B cell (primary cell): ENCODE measurements at regions not wholly inside any gene's neighbourhood (a gene's known extent, or its start where the extent isn't known, plus 50 kb on each side); places are given as distances from the start of the nearest gene placed in this dataset.

ENCODE experiments used
- ATAC-seq: fragments of 200-7000 bp; cut with Tn5 transposase; one replicate; pipeline ENCODE4 v1.10.0; 2021; ENCODE audit warnings: low read depth, mild to moderate bottlenecking, moderate number of reproducible peaks, moderate library complexity
- CTCF ChIA-PET: fragments of 350-600 bp; sonication (Branson Sonifier 250); formaldehyde crosslinking; loops from one replicate; lab custom pipeline; 2021; ENCODE audit warnings: antibody characterized with exemption, inconsistent platforms; lab: Charles Lee
- POLR2A ChIA-PET: fragments of 350-600 bp; sonication (Branson Sonifier 250); formaldehyde crosslinking; loops from one replicate; lab custom pipeline; 2021; ENCODE audit warnings: antibody characterized with exemption; lab: Charles Lee
- DNase-seq: peaks from one replicate; pipeline ENCODE4 v3.0.0; 2013
- H2AFZ ChIP-seq: 2 replicates; pipeline ENCODE4 v1.6.1; 2012; ENCODE audit warnings: mild to moderate bottlenecking, low read depth, low read length; ENCODE audit not compliant: insufficient read depth, poor library complexity, severe bottlenecking
- H3K27ac ChIP-seq, 2 donors: 1 replicate in 1 of 2; 2 replicates in 1 of 2; pipeline ENCODE4 v1.5.1; 2012 to 2013; ENCODE audit warnings: low read length in 2 of 2, mild to moderate bottlenecking in 2 of 2, moderate library complexity in 1 of 2
- H3K27me3 ChIP-seq, 4 experiments: fragments of 200-600 bp in 1 of 4; sonication (generic) in 1 of 4; replicated peaks in 1 of 4; 1 replicate in 2 of 4; 2 replicates in 2 of 4; pipeline versions ENCODE4 v1.6.1 to v1.7.0; 2013 to 2016; ENCODE audit warnings: low read length in 3 of 4, mild to moderate bottlenecking in 2 of 4, mixed read lengths in 1 of 4, moderate library complexity in 1 of 4; ENCODE audit not compliant: insufficient read depth in 4 of 4, control insufficient read depth in 3 of 4; ENCODE audit errors: control extremely low read depth in 1 of 4
- H3K36me3 ChIP-seq, 2 experiments: replicated peaks in 1 of 2; 1 replicate in 1 of 2; 2 replicates in 1 of 2; pipeline versions ENCODE4 v1.6.1 to v1.7.1; 2013; ENCODE audit warnings: low read length in 1 of 2; ENCODE audit not compliant: insufficient read depth in 2 of 2, control insufficient read depth in 1 of 2; ENCODE audit errors: control extremely low read depth in 1 of 2, extremely low read depth in 1 of 2
- H3K4me1 ChIP-seq, 2 donors: fragments of 200-600 bp in 1 of 2; sonication (generic) in 1 of 2; 1 replicate in 1 of 2; 2 replicates in 1 of 2; pipeline versions ENCODE4 v1.5.1 to v1.6.1; 2013 to 2017; ENCODE audit warnings: low read length in 2 of 2; ENCODE audit not compliant: control insufficient read depth in 2 of 2, insufficient read depth in 2 of 2
- H3K4me2 ChIP-seq: replicated peaks from 2 replicates; pipeline ENCODE3; 2012; ENCODE audit warnings: mild to moderate bottlenecking, low read depth, low read length; ENCODE audit not compliant: poor library complexity, severe bottlenecking
- H3K4me3 ChIP-seq, 5 experiments: fragments of 200-600 bp in 1 of 5; sonication (generic) in 1 of 5; 1 replicate in 3 of 5; 2 replicates in 2 of 5; pipeline versions ENCODE4 v1.5.1 to v1.7.0; 2011 to 2016; ENCODE audit warnings: low read length in 4 of 5, mild to moderate bottlenecking in 4 of 5, low read depth in 2 of 5, control low read depth in 1 of 5, moderate library complexity in 1 of 5; ENCODE audit not compliant: insufficient read depth in 1 of 5; ENCODE audit errors: control extremely low read depth in 1 of 5, extremely low read depth in 1 of 5
- H3K79me2 ChIP-seq: fragments of 200-600 bp; sonication (generic); one replicate; pipeline ENCODE4 v1.6.0; 2016; ENCODE audit warnings: low read length; ENCODE audit not compliant: control insufficient read depth, insufficient read depth
- H3K9ac ChIP-seq: fragments of 200-600 bp; sonication (generic); 2 replicates; pipeline ENCODE4 v1.6.1; 2017; ENCODE audit warnings: mild to moderate bottlenecking, low read length, moderate library complexity
- H3K9me3 ChIP-seq, 3 donors: one replicate each; pipeline versions ENCODE4 v1.6.1 to v1.7.1; 2013; ENCODE audit warnings: low read length in 2 of 3; ENCODE audit not compliant: control insufficient read depth in 2 of 3, insufficient read depth in 1 of 3; ENCODE audit errors: control extremely low read depth in 1 of 3
- H4K20me1 ChIP-seq: 2 replicates; pipeline ENCODE4 v1.6.0; 2012; ENCODE audit warnings: mild to moderate bottlenecking, low read length; ENCODE audit not compliant: insufficient read depth, control insufficient read depth, poor library complexity, severe bottlenecking
- H3K27ac Mint-ChIP-seq: one replicate; pipeline ENCODE4 v1.8.0; 2021; ENCODE audit warnings: mixed read lengths
- H3K27me3 Mint-ChIP-seq: one replicate; pipeline ENCODE4 v1.8.0; 2021; ENCODE audit warnings: mixed read lengths
- H3K4me1 Mint-ChIP-seq: one replicate; pipeline ENCODE4 v1.8.0; 2021; ENCODE audit warnings: mixed read lengths
- H3K4me3 Mint-ChIP-seq: one replicate; pipeline ENCODE4 v1.8.0; 2021; ENCODE audit warnings: mixed read lengths
- H3K9me3 Mint-ChIP-seq: one replicate; pipeline ENCODE4 v1.8.0; 2022; ENCODE audit warnings: mixed read lengths; ENCODE audit not compliant: insufficient read depth
- EZH2 ChIP-seq: IDR thresholded peaks from 2 replicates; pipeline ENCODE4 v1.6.1; 2012; ENCODE audit warnings: borderline replicate concordance, low read depth, mild to moderate bottlenecking, moderate library complexity, low read length; ENCODE audit not compliant: insufficient read depth, poor library complexity, severe bottlenecking
- WGBS: methylation state at CpG from one replicate; pipeline ENCODE4 v1.1.5; 2013; ENCODE audit warnings: missing lambda C conversion rate; ENCODE audit not compliant: insufficient coverage; 5-methylcytosine and 5-hydroxymethylcytosine counted together
- intact Hi-C: fragments of 100-400 bp; cut with micrococcal nuclease; formaldehyde crosslinking; loops from one replicate; pipeline ENCODE4 v1.10.0; 2022
- TF ChIP-seq, protein P1 (sequence below): fragments of 200-600 bp; IDR thresholded peaks from one replicate; pipeline ENCODE4 v1.8.0; 2022; ENCODE audit warnings: antibody characterized with exemption, mild to moderate bottlenecking

DNA sequence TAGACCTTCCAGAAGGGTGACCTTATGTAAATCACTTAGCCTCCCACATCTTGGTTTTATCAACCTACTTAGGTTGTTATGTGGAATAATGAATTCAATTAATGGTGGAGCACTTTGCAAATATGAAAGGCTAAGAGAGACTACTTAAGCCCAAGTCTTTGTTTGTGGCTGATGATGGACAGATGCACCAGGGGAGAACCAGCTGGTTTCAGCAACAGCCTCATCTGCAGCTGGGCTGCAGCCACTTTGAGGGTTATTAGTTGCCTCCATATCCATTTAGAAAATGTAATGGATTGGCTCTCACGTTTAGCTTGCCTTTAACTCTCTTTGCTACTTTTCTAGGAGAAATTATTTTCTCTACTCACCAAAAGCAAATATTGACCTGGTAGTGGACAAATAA is 146.6 kb downstream of the ESM1 start:
- H3K4me1 Mint-ChIP-seq, result peaks cover 27% of the 10 kb centered on the region
- POLR2A ChIA-PET, result no interaction called here
- no peaks in the 10 kb centered on the region for H4K20me1 ChIP-seq
- no peaks in the 10 kb centered on the region for H3K36me3 ChIP-seq
- intact Hi-C loops, result no loop called here
- peaks cover 8 to 11% of the 10 kb centered on the region in 2 donors for H3K4me1 ChIP-seq
- no peak for TF ChIP-seq EZH2
- TF ChIP-seq, protein P1, sequence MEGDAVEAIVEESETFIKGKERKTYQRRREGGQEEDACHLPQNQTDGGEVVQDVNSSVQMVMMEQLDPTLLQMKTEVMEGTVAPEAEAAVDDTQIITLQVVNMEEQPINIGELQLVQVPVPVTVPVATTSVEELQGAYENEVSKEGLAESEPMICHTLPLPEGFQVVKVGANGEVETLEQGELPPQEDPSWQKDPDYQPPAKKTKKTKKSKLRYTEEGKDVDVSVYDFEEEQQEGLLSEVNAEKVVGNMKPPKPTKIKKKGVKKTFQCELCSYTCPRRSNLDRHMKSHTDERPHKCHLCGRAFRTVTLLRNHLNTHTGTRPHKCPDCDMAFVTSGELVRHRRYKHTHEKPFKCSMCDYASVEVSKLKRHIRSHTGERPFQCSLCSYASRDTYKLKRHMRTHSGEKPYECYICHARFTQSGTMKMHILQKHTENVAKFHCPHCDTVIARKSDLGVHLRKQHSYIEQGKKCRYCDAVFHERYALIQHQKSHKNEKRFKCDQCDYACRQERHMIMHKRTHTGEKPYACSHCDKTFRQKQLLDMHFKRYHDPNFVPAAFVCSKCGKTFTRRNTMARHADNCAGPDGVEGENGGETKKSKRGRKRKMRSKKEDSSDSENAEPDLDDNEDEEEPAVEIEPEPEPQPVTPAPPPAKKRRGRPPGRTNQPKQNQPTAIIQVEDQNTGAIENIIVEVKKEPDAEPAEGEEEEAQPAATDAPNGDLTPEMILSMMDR, result no peak
- H3K9me3 Mint-ChIP-seq, result no peaks in the 10 kb centered on the region
- H3K27me3 Mint-ChIP-seq, result no peaks in the 10 kb centered on the region
- H3K4me2 ChIP-seq, result no peak overlapping the region
- no peak for ATAC-seq
- H2AFZ ChIP-seq, result no peak overlapping the region
- no peak overlapping the region for H3K27ac ChIP-seq
- CTCF ChIA-PET, result interaction anchor here (0.6 to 1.1 kb wide), 5 partner anchors 28 to 322 kb away, joined by 3 to 6 read pairs (median 3); partner anchors contain the start of gene SNX18
- H3K4me3 ChIP-seq, result no peak overlapping the region
- no peaks in the 10 kb centered on the region for H3K79me2 ChIP-seq
- no peak overlapping the region for H3K27ac Mint-ChIP-seq
- DNase-seq, result no peak
- no peaks in the 10 kb centered on the region for H3K27me3 ChIP-seq
- H3K9me3 ChIP-seq, result no peaks in the 10 kb centered on the region
- H3K4me3 Mint-ChIP-seq, result no peak overlapping the region
- WGBS, result no CpG with 5 or more reads among the region's 1 CpG
- no peak overlapping the region for H3K9ac ChIP-seq

DNA sequence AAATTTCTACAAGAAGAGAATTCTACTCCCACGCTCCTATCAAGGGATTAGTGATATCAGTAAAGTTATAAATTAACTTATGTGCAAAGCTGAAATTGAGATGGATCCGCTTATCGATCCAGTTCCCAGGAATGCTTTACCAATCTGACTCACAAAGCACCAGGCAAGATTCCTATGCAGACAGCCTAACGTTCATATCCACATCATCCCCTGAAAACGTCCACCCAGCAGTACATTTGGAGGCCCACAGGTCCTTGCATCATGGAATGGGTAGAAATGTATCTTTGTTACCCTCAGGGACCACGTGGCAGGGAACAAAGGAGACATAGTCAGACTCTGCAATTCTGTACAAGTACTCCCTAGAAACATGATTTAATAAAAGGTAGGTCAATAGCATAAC is 147.4 kb downstream of the ESM1 start:
- Mint-ChIP-seq H3K27ac (no peak overlapping the region), H3K4me3 (no peak overlapping the region), H3K4me1 (peaks cover 32% of the 10 kb centered on the region), H3K9me3 (no peaks in the 10 kb centered on the region), H3K27me3 (no peaks in the 10 kb centered on the region)
- H2AFZ ChIP-seq, result no peak overlapping the region
- H4K20me1 ChIP-seq, result no peaks in the 10 kb centered on the region
- H3K79me2 ChIP-seq, result no peaks in the 10 kb centered on the region
- TF ChIP-seq EZH2, result no peak
- TF ChIP-seq, protein P1, result no peak
- intact Hi-C loops, result no loop called here
- no CpG with 5 or more reads among the region's 6 CpGs for WGBS
- ATAC-seq (no peak), DNase-seq (no peak)
- no peak overlapping the region for H3K4me3 ChIP-seq
- H3K27me3 ChIP-seq, result no peaks in the 10 kb centered on the region
- ChIA-PET POLR2A (no interaction called here), CTCF (interaction anchor here (0.6 kb wide), 1 partner anchor 259 kb away, joined by 3 read pairs; no protein-coding TSS in a partner anchor)
- H3K4me2 ChIP-seq, result no peak overlapping the region
- peaks cover 16 to 20% of the 10 kb centered on the region in 2 donors for H3K4me1 ChIP-seq
- H3K9me3 ChIP-seq, result no peaks in the 10 kb centered on the region
- H3K36me3 ChIP-seq, result no peaks in the 10 kb centered on the region
- H3K27ac ChIP-seq, result no peak overlapping the region
- no peak overlapping the region for H3K9ac ChIP-seq
